Uterus (tissue), 2 donors: ENCODE measurements at regions not wholly inside any gene's neighbourhood (a gene's known extent, or its start where the extent isn't known, plus 50 kb on each side); places are given as distances from the start of the nearest gene placed in this dataset.

Source experiments
- CTCF ChIP-seq, 4 experiments: fragments of 200-600 bp in 2 of 4; fragments of 450-650 bp in 2 of 4; sonication (generic) in 2 of 4; IDR thresholded peaks; one replicate each; pipeline ENCODE4 v1.5.1; 2016 to 2019; ENCODE audit warnings: antibody characterized with exemption in 4 of 4, mild to moderate bottlenecking in 2 of 4, moderate library complexity in 1 of 4
- POLR2A ChIP-seq, 2 donors: fragments of 450-650 bp; IDR thresholded peaks; one replicate each; pipeline ENCODE4 v1.6.1; 2016; ENCODE audit warnings: antibody characterized with exemption in 2 of 2, mild to moderate bottlenecking in 1 of 2, moderate library complexity in 1 of 2

- TF ChIP-seq CTCF (IDR thresholded peaks at IDR 0.05) (no peak), POLR2A (IDR thresholded peaks at IDR 0.05) (no peak)
These were observed 114.9 kb downstream of the OAT start for GRCh38 chr10:124303662-124304418.
